ENCODE measurements at regions not wholly inside any gene's neighbourhood (a gene's known extent, or its start where the extent isn't known, plus 50 kb on each side); places are given as distances from the start of the nearest gene placed in this dataset.
"Not testable (repeated sequence)": the region's sequence is repeated elsewhere in the genome, so short reads cannot be mapped to it uniquely, and the experiment has no call there.

DNA sequence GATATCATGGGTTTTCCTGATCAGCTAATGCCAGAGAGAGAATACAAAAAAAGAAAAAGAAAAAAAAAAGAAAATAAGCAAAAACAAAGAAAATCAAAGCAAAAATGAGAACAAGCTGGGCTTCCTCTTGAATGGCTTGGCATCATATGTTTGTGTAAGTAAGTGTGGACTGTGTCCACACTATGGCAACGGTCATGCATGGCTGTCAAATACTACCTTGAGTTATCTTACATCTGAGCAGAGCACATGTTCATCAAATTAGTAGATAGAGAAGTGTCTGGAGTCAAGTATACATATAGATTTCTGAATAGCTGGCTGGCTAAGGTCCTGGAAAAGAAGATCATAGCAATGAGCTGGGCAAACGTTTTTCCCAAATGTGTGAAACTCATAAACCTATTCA lies 470.2 kb downstream of the RPIA start:
- TF ChIP-seq, protein P1, sequence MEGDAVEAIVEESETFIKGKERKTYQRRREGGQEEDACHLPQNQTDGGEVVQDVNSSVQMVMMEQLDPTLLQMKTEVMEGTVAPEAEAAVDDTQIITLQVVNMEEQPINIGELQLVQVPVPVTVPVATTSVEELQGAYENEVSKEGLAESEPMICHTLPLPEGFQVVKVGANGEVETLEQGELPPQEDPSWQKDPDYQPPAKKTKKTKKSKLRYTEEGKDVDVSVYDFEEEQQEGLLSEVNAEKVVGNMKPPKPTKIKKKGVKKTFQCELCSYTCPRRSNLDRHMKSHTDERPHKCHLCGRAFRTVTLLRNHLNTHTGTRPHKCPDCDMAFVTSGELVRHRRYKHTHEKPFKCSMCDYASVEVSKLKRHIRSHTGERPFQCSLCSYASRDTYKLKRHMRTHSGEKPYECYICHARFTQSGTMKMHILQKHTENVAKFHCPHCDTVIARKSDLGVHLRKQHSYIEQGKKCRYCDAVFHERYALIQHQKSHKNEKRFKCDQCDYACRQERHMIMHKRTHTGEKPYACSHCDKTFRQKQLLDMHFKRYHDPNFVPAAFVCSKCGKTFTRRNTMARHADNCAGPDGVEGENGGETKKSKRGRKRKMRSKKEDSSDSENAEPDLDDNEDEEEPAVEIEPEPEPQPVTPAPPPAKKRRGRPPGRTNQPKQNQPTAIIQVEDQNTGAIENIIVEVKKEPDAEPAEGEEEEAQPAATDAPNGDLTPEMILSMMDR (conservative IDR thresholded peaks at IDR 0.05; ENCODE audit: low read length), result not testable (repeated sequence)
- TF ChIP-seq EZH2phosphoT487 (IDR thresholded peaks at IDR 0.05; ENCODE audit: borderline replicate concordance, low read depth, low read length), result not testable (repeated sequence)

Measured in OCI-LY7 (cell line).